ENCODE measurements at regions not wholly inside any gene's neighbourhood (a gene's known extent, or its start where the extent isn't known, plus 50 kb on each side); places are given as distances from the start of the nearest gene placed in this dataset.
A peak's percentile ranks its signal among the peaks of the same experiment; 100 is the strongest.
"Not testable (repeated sequence)": the region's sequence is repeated elsewhere in the genome, so short reads cannot be mapped to it uniquely, and the experiment has no call there.

DNA sequence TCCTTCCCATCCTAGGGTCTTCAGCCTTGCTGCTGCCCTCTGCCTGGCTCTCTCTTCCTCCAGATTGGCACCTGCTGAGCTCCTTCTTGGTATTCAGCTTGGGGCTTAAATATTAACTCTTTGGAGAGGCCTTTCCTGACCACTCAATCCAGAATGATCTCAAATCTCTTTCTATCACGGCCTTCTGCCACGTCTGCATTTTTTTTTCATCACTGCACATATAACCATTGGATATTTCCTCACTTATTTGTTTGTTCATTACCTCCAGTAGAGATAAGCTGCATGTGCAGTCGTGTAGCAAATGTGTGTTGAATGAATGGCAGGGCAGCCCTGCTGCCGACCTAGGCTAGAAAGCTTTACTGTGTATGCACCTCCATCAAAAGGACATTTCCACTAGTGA is 51.6 kb upstream of the MPP7 start:
- DNase-seq (ENCODE audit: low read depth, low spot score) = no peak
- in situ Hi-C loops (cut with HindIII; ENCODE audit: low pct_unique_long_range_greater_than_20kb, low sequenced_read_pairs) = no loop called here

GRCh38 chr10:28355376-28355775 is 52.5 kb upstream of the MPP7 start:
- in situ Hi-C loops (cut with HindIII; ENCODE audit: low pct_unique_long_range_greater_than_20kb, low sequenced_read_pairs) = no loop called here
- no peak for DNase-seq (ENCODE audit: low read depth, low spot score)

GRCh38 chr10:28359334-28359733 is 56.5 kb upstream of the MPP7 start:
- no peak for DNase-seq (ENCODE audit: low read depth, low spot score)
- in situ Hi-C loops (cut with HindIII; ENCODE audit: low pct_unique_long_range_greater_than_20kb, low sequenced_read_pairs) = no loop called here

DNA sequence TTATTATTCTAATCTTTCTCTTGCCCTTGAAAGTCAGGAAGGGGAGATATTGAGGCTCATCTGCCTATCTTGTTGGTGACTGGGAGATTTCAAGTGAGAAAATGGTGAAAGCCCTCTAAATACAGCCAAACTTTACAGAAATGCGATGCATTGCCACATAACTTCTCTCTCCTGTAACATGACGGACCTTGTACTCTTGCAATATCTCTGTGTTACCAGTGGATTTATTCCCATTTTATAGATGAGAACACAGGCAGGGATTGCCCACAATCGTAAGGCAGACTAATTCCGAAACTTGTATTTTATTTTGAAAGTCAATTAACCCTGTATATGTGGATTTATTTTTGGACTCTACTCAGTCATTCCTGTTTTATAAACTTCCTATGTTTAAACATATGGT is 57.3 kb upstream of the MPP7 start:
- in situ Hi-C loops (cut with HindIII; ENCODE audit: low pct_unique_long_range_greater_than_20kb, low sequenced_read_pairs) = no loop called here
- no peak for DNase-seq (ENCODE audit: low read depth, low spot score)

DNA sequence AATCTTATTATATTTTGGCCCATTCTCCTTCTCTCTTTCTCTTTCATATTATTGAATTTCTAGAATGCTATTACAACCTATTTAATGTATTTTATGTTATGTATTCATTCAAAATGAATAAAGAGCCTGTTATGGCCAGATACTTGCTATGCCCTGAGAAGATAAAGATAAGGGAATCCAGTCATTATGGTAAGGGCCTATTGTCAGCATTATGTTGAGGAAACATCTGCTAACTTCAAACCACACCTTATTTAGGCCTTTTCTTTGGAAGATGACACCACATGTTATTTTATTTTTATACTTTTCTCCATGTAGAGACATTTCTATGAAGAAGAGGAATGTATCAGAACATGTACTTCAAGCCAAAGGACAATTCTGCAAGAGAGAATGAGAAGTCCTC is 60.5 kb upstream of the MPP7 start:
- in situ Hi-C loops (cut with HindIII; ENCODE audit: low pct_unique_long_range_greater_than_20kb, low sequenced_read_pairs) = no loop called here
- no peak for DNase-seq (ENCODE audit: low read depth, low spot score)

- DNase-seq (ENCODE audit: low read depth, low spot score) = no peak
- in situ Hi-C loops (cut with HindIII; ENCODE audit: low pct_unique_long_range_greater_than_20kb, low sequenced_read_pairs) = no loop called here
Observed at GRCh38 chr10:28365840-28366239, 63.0 kb upstream of the MPP7 start.

GRCh38 chr10:28366994-28367393 is 64.1 kb upstream of the MPP7 start:
- in situ Hi-C loops (cut with HindIII; ENCODE audit: low pct_unique_long_range_greater_than_20kb, low sequenced_read_pairs) = no loop called here
- DNase-seq (ENCODE audit: low read depth, low spot score) = no peak

GRCh38 chr10:28367413-28367812 is 64.5 kb upstream of the MPP7 start:
- peak; percentile 1 for DNase-seq (ENCODE audit: low read depth, low spot score)
- in situ Hi-C loops (cut with HindIII; ENCODE audit: low pct_unique_long_range_greater_than_20kb, low sequenced_read_pairs) = no loop called here

DNA sequence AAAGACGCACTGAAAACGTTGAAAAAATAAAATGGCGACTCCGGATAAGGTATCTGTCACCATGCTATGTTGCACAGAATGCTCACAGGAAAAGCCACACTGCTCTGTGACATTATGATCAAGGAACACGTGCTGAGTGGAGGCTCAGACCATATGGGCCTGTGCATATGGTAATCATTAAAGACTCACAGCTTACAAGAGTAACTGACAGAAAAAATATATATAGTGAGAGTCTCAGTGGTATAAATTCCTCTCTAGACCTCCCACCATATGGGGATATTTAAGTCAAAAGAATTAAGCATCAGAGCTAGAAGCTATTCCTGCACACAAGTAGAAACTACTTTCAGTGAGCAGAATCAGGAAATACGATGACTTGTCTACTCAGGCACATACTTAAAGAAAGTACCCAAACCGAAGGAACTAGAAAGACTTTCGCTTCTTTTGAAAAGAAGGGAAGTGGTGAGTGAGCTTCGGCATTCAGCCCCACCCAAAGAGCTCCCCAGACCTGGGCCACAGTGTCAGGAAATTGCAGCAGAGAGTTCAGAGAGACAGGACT is 65.1 kb upstream of the MPP7 start:
- DNase-seq (ENCODE audit: low read depth, low spot score) = no peak
- in situ Hi-C loops (cut with HindIII; ENCODE audit: low pct_unique_long_range_greater_than_20kb, low sequenced_read_pairs) = no loop called here

DNA sequence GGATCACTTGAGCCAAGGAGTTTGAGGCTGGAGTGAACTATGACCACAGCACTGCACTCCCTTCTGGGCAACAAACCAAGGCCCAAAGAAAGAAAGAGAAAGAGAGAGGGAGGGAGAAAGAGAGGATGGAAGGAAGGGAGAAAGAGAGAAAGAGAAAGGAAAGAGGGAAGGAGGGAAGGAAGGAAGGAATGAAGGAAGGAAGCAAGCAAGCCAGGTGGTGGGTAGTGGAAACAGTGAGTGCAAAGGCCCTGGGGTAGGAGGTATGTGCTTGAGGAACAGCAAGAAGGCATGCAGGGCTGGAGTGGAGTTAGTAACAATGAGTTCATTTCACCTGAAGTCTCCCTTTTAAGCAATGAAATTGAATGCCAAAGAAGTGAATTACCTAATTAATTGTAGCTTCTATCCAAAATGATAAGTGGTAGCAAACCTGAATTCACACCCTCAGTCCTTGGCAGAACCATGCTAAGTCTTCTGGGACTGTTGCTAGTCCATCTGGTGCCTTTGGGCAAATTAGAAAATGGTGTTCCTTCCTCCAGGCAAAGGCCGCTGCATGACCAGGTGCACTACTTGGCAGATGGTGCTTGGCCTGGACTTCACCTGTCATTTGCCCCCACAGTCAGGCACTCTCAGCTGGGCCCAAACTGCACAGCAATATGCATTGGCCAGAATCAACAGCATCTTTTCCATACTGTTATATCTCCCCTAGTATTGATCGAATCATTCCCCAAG is 67.4 kb upstream of the MPP7 start:
- DNase-seq (ENCODE audit: low read depth, low spot score) = no peak
- in situ Hi-C loops (cut with HindIII; ENCODE audit: low pct_unique_long_range_greater_than_20kb, low sequenced_read_pairs) = no loop called here

- in situ Hi-C loops (cut with HindIII; ENCODE audit: low pct_unique_long_range_greater_than_20kb, low sequenced_read_pairs); DNase-seq (ENCODE audit: low read depth, low spot score): not testable (repeated sequence)
Observed at GRCh38 chr10:28371638-28372037, 68.8 kb upstream of the MPP7 start.

DNA sequence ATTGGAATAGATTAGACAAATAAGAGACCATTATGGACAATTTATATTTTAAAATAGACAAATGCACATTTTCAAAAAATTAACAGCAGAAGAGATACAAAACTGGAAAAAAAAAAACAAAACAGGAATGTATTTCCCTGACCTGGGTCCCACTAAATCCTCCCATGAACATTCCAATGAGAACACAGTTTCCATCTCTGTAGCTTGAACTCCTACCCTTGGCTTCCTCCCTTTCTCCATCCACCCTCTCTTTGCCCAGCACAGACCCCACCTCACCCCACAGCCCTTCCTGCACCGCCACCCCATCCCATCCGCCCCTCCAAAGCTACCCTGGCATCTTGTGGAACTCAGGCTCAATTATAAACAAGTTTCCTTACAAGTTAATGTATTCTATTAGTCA is 71.2 kb upstream of the MPP7 start:
- in situ Hi-C loops (cut with HindIII; ENCODE audit: low pct_unique_long_range_greater_than_20kb, low sequenced_read_pairs) = no loop called here

DNA sequence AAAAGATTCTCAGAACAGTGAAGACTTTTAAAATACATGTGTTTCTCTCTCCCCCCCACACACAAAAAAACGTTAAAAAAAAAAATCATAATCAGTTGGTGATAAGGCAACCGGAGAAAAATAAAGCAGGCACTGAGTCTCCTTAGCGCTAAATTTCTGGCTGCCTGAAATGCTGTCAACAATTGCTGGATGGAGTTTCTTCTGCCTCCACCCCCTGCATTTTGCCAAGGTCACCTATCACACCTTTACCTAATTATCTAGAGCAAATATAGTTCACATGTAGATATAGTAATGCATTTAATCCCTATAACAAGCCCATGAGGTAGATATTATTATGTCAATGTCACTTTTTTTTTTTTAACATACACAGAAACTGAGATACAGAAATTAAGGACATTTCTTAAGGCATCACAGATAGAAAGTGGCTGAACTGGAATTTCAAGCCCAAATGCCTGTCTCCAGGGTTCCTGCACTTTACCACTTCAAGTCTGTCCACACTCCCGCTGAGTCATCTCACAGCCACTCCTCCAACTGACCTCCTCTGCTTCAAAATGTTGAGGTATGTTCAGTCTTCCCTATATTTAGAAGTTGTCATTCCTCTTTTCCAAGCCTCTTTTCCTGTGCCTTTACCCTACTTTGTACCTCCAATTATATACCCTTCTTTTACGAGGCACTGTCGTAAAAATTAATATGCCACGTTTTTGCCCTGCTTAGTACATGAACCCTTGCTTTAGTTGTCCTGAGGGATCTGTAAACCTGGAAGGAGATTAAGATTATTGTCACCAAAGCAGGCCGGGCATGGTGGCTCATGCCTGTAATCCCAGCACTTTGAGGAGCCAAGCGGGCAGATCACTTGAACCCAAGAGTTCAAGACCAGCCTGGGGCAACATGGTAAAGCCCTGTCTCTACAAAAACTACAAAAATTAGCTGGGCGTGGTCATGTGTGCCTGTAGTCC is 72.8 kb upstream of the MPP7 start:
- DNase-seq (ENCODE audit: low read depth, low spot score) = no peak
- in situ Hi-C loops (cut with HindIII; ENCODE audit: low pct_unique_long_range_greater_than_20kb, low sequenced_read_pairs) = no loop called here

More for the DNA sequence above, 71.2 kb upstream of the MPP7 start:
- DNase-seq (ENCODE audit: low read depth, low spot score) = no peak

DNA sequence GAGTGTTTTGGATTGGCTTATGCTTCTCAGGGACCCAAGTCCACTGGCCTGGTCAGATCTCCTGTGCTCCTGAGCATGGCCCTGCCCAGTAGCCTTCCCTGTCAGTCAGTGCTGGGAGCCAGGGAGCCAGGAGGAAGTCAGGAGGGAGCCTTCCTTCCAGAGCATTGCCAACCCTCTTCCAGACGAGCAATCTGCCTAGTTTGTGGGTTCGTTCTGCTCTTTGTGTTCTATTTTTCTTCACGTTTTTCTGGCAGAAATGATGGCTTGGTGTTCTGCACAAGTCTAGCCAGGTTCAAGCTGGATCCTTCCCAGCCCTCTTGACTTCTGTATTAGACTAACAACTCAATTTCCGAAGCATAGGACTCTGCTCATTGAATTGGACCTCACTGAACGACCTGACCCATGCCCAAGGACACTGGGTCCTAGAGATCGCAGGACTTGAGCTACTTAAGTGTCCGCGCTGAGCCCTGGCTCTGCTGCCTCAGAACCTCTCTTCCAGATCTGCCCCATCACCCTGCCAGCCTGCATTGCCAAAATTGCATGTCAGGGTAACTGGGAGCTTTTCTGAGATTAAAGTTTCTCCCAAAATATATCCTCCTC is 76.2 kb upstream of the MPP7 start:
- in situ Hi-C loops (cut with HindIII; ENCODE audit: low pct_unique_long_range_greater_than_20kb, low sequenced_read_pairs) = no loop called here
- no peak for DNase-seq (ENCODE audit: low read depth, low spot score)

DNA sequence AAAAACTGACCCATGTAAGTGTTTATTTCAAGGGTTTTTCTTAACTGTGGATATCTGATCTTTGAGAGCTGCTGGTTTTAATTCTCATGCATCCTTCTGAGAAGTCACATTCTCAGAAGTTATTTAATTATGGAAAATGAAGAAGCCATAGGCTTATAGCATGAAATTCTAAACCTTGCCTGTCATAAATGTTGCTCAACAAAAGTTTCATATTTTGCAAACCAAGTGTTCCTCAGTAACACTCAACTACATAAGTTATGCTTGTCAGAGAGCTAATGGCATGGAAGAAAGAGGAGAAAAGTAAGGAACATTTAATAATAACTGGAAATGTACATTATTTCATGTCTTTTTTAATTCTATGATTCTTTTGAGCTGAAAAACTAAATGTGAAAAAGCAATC is 78.6 kb upstream of the MPP7 start:
- in situ Hi-C loops (cut with HindIII; ENCODE audit: low pct_unique_long_range_greater_than_20kb, low sequenced_read_pairs) = no loop called here
- DNase-seq (ENCODE audit: low read depth, low spot score) = no peak

GRCh38 chr10:28381903-28382347 is 79.1 kb upstream of the MPP7 start:
- in situ Hi-C loops (cut with HindIII; ENCODE audit: low pct_unique_long_range_greater_than_20kb, low sequenced_read_pairs) = no loop called here
- peak; percentile 92 for DNase-seq (ENCODE audit: low read depth, low spot score)

- no peak for DNase-seq (ENCODE audit: low read depth, low spot score)
- in situ Hi-C loops (cut with HindIII; ENCODE audit: low pct_unique_long_range_greater_than_20kb, low sequenced_read_pairs) = no loop called here
Observed at GRCh38 chr10:28382525-28383269, 79.8 kb upstream of the MPP7 start.

GRCh38 chr10:28384557-28384956 is 81.7 kb upstream of the MPP7 start:
- in situ Hi-C loops (cut with HindIII; ENCODE audit: low pct_unique_long_range_greater_than_20kb, low sequenced_read_pairs) = no loop called here
- no peak for DNase-seq (ENCODE audit: low read depth, low spot score)
